Gastrocnemius medialis (tissue), 4 donors: ENCODE measurements at regions not wholly inside any gene's neighbourhood (a gene's known extent, or its start where the extent isn't known, plus 50 kb on each side); places are given as distances from the start of the nearest gene placed in this dataset.

ENCODE experiments used
- ATAC-seq, 2 donors: fragments of 150-250 bp; one replicate each; pipeline ENCODE4 v1.9.1; 2016
- DNase-seq, 2 donors: peaks; one replicate each; pipeline ENCODE4 v3.0.0-alpha.2; 2019
- H3K27ac ChIP-seq, 4 donors: fragments of 200-600 bp; sonication (generic); 1 replicate in 1 of 4; 2 replicates in 3 of 4; pipeline ENCODE4 v1.5.1; 2016 to 2018; ENCODE audit warnings: mild to moderate bottlenecking in 2 of 4, moderate library complexity in 1 of 4
- H3K27me3 ChIP-seq, 3 donors: fragments of 200-600 bp; sonication (generic) in 2 of 3; 1 replicate in 1 of 3; 2 replicates in 2 of 3; pipeline versions ENCODE4 v1.5.1 to v1.6.0; 2016 to 2019; ENCODE audit warnings: mild to moderate bottlenecking in 1 of 3, moderate library complexity in 1 of 3
- H3K36me3 ChIP-seq, 2 donors: fragments of 200-600 bp; sonication (generic) in 1 of 2; one replicate each; pipeline ENCODE4 v1.5.1; 2017 to 2018
- H3K4me1 ChIP-seq, 2 donors: fragments of 200-600 bp; sonication (generic) in 1 of 2; one replicate each; pipeline ENCODE4 v1.5.1; 2016 to 2017; ENCODE audit warnings: mild to moderate bottlenecking in 2 of 2
- H3K4me3 ChIP-seq, 4 donors: fragments of 200-600 bp; sonication (generic) in 3 of 4; 1 replicate in 1 of 4; 2 replicates in 3 of 4; pipeline ENCODE4 v1.5.1; 2016 to 2019; ENCODE audit warnings: mild to moderate bottlenecking in 2 of 4
- H3K9me3 ChIP-seq, 3 donors: fragments of 200-600 bp; sonication (generic) in 2 of 3; 1 replicate in 1 of 3; 2 replicates in 2 of 3; pipeline ENCODE4 v1.5.1; 2016 to 2019
- POLR2A ChIP-seq, 2 donors: fragments of 450-650 bp; IDR thresholded peaks; one replicate each; pipeline ENCODE4 v1.6.1; 2017; ENCODE audit warnings: antibody characterized with exemption in 2 of 2, mild to moderate bottlenecking in 2 of 2, moderate library complexity in 2 of 2
- in situ Hi-C, 4 donors: fragments of 200-750 bp; cut with MboI; loops; one replicate each; pipeline versions ENCODE4 v1.15.0 to v1.8.0; 2017; ENCODE audit warnings: low sequenced_read_pairs in 4 of 4
- intact Hi-C: fragments of 100-400 bp; cut with DNase I; formaldehyde crosslinking; loops from one replicate; pipeline ENCODE4 v1.15.1; 2023; ENCODE audit warnings: low total_unique reads
- TF ChIP-seq, protein P1 (sequence below), 5 experiments: fragments of 450-650 bp in 3 of 5; fragments of 200-600 bp in 2 of 5; sonication (generic) in 2 of 5; IDR thresholded peaks in 4 of 5; conservative IDR thresholded peaks in 1 of 5; 1 replicate in 4 of 5; 2 replicates in 1 of 5; pipeline ENCODE4 v1.5.1; 2016 to 2019; ENCODE audit warnings: antibody characterized with exemption in 5 of 5, mild to moderate bottlenecking in 3 of 5, moderate library complexity in 3 of 5

DNA sequence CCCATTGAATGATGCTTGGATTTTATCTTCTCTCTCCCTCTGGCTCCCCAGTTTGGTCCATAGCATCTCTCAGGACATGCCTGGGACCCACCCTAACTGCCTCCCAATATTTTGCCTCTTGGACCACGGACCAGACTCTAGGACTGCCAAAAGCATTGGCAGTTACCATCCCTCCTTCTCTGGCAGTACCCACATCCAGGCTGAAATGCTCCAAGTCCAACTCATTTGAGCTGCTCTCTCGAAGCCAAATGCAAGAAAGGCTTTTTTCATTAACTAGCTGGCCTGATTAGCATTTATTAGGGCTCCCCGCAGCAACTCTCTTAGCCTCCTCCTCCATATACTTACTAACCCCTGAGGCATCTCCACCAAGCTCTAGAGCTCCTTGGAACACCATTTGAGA is 140.0 kb upstream of the GRIK3 start:
- TF ChIP-seq, protein P1, sequence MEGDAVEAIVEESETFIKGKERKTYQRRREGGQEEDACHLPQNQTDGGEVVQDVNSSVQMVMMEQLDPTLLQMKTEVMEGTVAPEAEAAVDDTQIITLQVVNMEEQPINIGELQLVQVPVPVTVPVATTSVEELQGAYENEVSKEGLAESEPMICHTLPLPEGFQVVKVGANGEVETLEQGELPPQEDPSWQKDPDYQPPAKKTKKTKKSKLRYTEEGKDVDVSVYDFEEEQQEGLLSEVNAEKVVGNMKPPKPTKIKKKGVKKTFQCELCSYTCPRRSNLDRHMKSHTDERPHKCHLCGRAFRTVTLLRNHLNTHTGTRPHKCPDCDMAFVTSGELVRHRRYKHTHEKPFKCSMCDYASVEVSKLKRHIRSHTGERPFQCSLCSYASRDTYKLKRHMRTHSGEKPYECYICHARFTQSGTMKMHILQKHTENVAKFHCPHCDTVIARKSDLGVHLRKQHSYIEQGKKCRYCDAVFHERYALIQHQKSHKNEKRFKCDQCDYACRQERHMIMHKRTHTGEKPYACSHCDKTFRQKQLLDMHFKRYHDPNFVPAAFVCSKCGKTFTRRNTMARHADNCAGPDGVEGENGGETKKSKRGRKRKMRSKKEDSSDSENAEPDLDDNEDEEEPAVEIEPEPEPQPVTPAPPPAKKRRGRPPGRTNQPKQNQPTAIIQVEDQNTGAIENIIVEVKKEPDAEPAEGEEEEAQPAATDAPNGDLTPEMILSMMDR (IDR thresholded peaks at IDR 0.05 in 4 of 5, conservative IDR thresholded peaks at IDR 0.05 in 1 of 5): no peak
- TF ChIP-seq POLR2A (IDR thresholded peaks at IDR 0.05): no peak
- no peaks in the 10 kb centered on the region for H3K27me3 ChIP-seq
- ATAC-seq: no peak

DNA sequence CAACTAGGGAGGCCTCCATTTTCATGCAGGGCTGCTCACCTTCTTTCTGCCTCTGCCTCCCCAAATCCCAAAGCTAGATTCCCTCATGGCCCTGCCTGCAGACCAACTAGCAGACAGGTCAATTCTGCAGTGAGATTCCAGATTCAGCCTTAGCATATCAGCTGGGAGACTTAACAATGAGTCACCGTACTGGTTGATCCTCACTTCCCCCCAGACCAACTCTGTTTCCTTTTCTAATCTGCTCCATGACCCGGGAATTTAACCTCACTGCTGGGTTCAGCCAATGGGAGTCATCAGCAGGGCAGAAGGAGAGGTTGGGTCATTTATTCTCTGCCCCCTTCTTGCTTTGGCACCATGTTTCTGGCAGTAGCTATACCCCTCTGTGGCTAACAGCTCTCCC is 140.6 kb upstream of the GRIK3 start:
- TF ChIP-seq, protein P1 (IDR thresholded peaks at IDR 0.05 in 4 of 5, conservative IDR thresholded peaks at IDR 0.05 in 1 of 5): no peak
- TF ChIP-seq POLR2A (IDR thresholded peaks at IDR 0.05): no peak
- intact Hi-C loops (no loop called here), in situ Hi-C loops (no loop called here)
- ATAC-seq (no peak), DNase-seq (no peak)
- no peaks in the 10 kb centered on the region for H3K9me3 ChIP-seq
- no peaks in the 10 kb centered on the region for H3K27me3 ChIP-seq
- no peak overlapping the region for H3K4me3 ChIP-seq
- no peaks in the 10 kb centered on the region for H3K36me3 ChIP-seq
- H3K27ac ChIP-seq: no peak overlapping the region
- H3K4me1 ChIP-seq: no peaks in the 10 kb centered on the region

More for the DNA sequence above, 140.0 kb upstream of the GRIK3 start:
- intact Hi-C loops: no loop called here
- Histone ChIP-seq H3K36me3 (no peaks in the 10 kb centered on the region), H3K4me3 (no peak overlapping the region), H3K9me3 (no peaks in the 10 kb centered on the region), H3K4me1 (no peaks in the 10 kb centered on the region), H3K27ac (no peak overlapping the region)
- DNase-seq: no peak
- in situ Hi-C loops: no loop called here

DNA sequence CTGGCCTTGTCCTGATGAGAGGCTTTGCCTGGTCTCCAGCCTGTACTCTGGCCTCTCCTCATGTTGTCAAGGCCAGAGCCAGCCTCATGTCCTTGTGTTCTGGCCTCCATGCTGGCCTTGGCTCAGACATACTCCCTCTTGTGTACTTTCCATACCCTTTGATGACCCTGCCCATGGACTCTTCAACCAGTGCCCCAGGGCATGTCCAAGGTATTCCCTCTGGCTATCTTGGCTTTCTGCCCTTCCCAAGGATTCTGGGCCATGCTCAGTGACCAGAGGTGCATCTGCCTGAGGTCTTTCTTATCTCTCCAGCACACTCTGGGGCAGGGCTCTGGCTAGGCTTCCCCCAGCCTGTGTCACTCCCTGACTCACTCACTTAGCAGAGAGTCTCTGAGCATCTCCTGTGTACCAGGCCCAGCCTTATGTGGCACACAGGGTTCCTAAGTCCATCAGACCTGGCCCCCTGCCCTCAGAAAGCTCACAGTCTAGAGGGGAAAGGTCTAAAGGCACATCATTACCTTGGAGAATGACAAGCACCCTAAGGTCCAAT is 141.4 kb upstream of the GRIK3 start:
- TF ChIP-seq, protein P1 (IDR thresholded peaks at IDR 0.05 in 4 of 5, conservative IDR thresholded peaks at IDR 0.05 in 1 of 5): no peak
- no peak for TF ChIP-seq POLR2A (IDR thresholded peaks at IDR 0.05)
- in situ Hi-C loops: no loop called here
- no peak overlapping the region for H3K27ac ChIP-seq
- no peaks in the 10 kb centered on the region for H3K9me3 ChIP-seq
- H3K4me1 ChIP-seq: no peaks in the 10 kb centered on the region
- no peaks in the 10 kb centered on the region for H3K36me3 ChIP-seq
- ATAC-seq (no peak), DNase-seq (no peak)
- no peaks in the 10 kb centered on the region for H3K27me3 ChIP-seq
- intact Hi-C loops: no loop called here
- H3K4me3 ChIP-seq: no peak overlapping the region

DNA sequence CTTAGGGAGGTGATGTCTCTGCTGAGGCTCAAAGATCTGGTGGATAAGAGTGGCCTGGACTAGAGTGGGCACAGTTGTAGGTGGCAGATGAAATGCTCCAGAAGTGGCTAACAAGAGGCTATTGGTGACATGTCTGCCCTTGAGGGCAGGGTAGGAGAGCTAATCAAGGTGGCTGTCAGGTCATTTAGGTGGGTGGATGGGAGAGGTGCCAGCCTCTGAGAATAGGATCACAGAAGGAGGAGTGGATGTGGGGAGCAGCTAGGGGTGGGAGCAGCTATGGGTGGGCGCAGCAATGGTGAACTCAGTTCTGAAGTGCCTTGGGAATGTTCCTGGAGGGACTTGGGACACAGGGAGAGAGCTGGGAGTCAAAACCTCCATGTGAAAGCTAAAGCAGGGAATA is 142.0 kb upstream of the GRIK3 start:
- no peak for DNase-seq
- no peak overlapping the region for H3K27ac ChIP-seq
- intact Hi-C loops (no loop called here), in situ Hi-C loops (no loop called here)
- H3K27me3 ChIP-seq: peaks cover 0 to 2% (median 0%) of the 10 kb centered on the region in 3 donors
- no peak overlapping the region for H3K4me3 ChIP-seq
- no peak for ATAC-seq
- no peak for TF ChIP-seq POLR2A (IDR thresholded peaks at IDR 0.05)
- TF ChIP-seq, protein P1 (IDR thresholded peaks at IDR 0.05 in 4 of 5, conservative IDR thresholded peaks at IDR 0.05 in 1 of 5): no peak
- H3K36me3 ChIP-seq: no peaks in the 10 kb centered on the region
- H3K4me1 ChIP-seq: no peaks in the 10 kb centered on the region
- H3K9me3 ChIP-seq: no peaks in the 10 kb centered on the region
